Trophoblast cell (in vitro differentiated cells and primary cell): ENCODE measurements at regions not wholly inside any gene's neighbourhood (a gene's known extent, or its start where the extent isn't known, plus 50 kb on each side); places are given as distances from the start of the nearest gene placed in this dataset.
"Not testable (repeated sequence)": the region's sequence is repeated elsewhere in the genome, so short reads cannot be mapped to it uniquely, and the experiment has no call there.

ENCODE experiments used
- DNase-seq, 2 donors: peaks; one replicate each; pipeline ENCODE4 v3.0.0-alpha.2; 2016
- H2AFZ ChIP-seq: 2 replicates; pipeline ENCODE4 v1.6.1; 2013; ENCODE audit warnings: low read length, moderate library complexity, mild to moderate bottlenecking; ENCODE audit not compliant: insufficient read depth, poor library complexity
- H2AK5ac ChIP-seq: 2 replicates; pipeline ENCODE4 v1.6.1; 2013; ENCODE audit warnings: mild to moderate bottlenecking, low read length
- H2BK120ac ChIP-seq: 2 replicates; pipeline ENCODE4 v1.6.1; 2013; ENCODE audit warnings: low read length, mild to moderate bottlenecking, moderate library complexity; ENCODE audit not compliant: insufficient read depth, poor library complexity
- H2BK12ac ChIP-seq: 2 replicates; pipeline ENCODE4 v1.6.1; 2013; ENCODE audit warnings: mild to moderate bottlenecking, low read length, moderate library complexity
- H2BK5ac ChIP-seq: 2 replicates; pipeline ENCODE4 v1.6.1; 2013; ENCODE audit warnings: low read length, low read depth, moderate library complexity, mild to moderate bottlenecking; ENCODE audit not compliant: poor library complexity
- H3K14ac ChIP-seq: 2 replicates; pipeline ENCODE4 v1.6.1; 2013; ENCODE audit warnings: mild to moderate bottlenecking, low read length
- H3K18ac ChIP-seq: 2 replicates; pipeline ENCODE4 v1.6.1; 2013; ENCODE audit warnings: mild to moderate bottlenecking, low read length
- H3K23ac ChIP-seq: 2 replicates; pipeline ENCODE4 v1.6.1; 2013; ENCODE audit warnings: low read length
- H3K27ac ChIP-seq: 2 replicates; pipeline ENCODE4 v1.5.1; 2013; ENCODE audit warnings: low read depth, mild to moderate bottlenecking, inconsistent platforms, low read length, moderate library complexity
- H3K27me3 ChIP-seq: 2 replicates; pipeline ENCODE4 v1.6.1; 2013; ENCODE audit warnings: inconsistent platforms, mild to moderate bottlenecking, low read length, moderate library complexity; ENCODE audit not compliant: insufficient read depth
- H3K36me3 ChIP-seq, 2 experiments: 1 replicate in 1 of 2; 2 replicates in 1 of 2; pipeline ENCODE4 v1.6.1; 2013; ENCODE audit warnings: low read length in 2 of 2, mild to moderate bottlenecking in 2 of 2, moderate library complexity in 1 of 2; ENCODE audit not compliant: insufficient read depth in 2 of 2, control insufficient read depth in 1 of 2
- H3K4ac ChIP-seq: 2 replicates; pipeline ENCODE4 v1.6.1; 2013; ENCODE audit warnings: low read depth, mild to moderate bottlenecking, low read length, moderate library complexity
- H3K4me1 ChIP-seq, 2 experiments: 1 replicate in 1 of 2; 2 replicates in 1 of 2; pipeline ENCODE4 v1.6.1; 2013; ENCODE audit warnings: low read length in 2 of 2, mild to moderate bottlenecking in 2 of 2, moderate library complexity in 1 of 2; ENCODE audit not compliant: insufficient read depth in 2 of 2, control insufficient read depth in 1 of 2
- H3K4me2 ChIP-seq: 2 replicates; pipeline ENCODE4 v1.6.1; 2013; ENCODE audit warnings: inconsistent platforms, mild to moderate bottlenecking, low read length, moderate library complexity
- H3K4me3 ChIP-seq: 2 replicates; pipeline ENCODE4 v1.5.1; 2013; ENCODE audit warnings: mild to moderate bottlenecking, low read depth, low read length, inconsistent platforms
- H3K79me1 ChIP-seq: one replicate; pipeline ENCODE4 v1.6.1; 2013; ENCODE audit warnings: low read length
- H3K79me2 ChIP-seq: 2 replicates; pipeline ENCODE4 v1.6.1; 2013; ENCODE audit warnings: low read length, mild to moderate bottlenecking; ENCODE audit not compliant: control insufficient read depth, insufficient read depth, poor library complexity
- H3K9ac ChIP-seq: 2 replicates; pipeline ENCODE4 v1.6.1; 2013; ENCODE audit warnings: mild to moderate bottlenecking, low read length
- H3K9me3 ChIP-seq: 2 replicates; pipeline ENCODE4 v1.6.1; 2013; ENCODE audit warnings: low read depth, mild to moderate bottlenecking, control low read depth, inconsistent platforms, low read length; ENCODE audit not compliant: insufficient read depth
- H4K12ac ChIP-seq: 2 replicates; pipeline ENCODE4 v1.6.1; 2013; ENCODE audit warnings: low read depth, mild to moderate bottlenecking, low read length, moderate library complexity
- H4K8ac ChIP-seq: 2 replicates; pipeline ENCODE4 v1.6.1; 2013; ENCODE audit warnings: low read depth, mild to moderate bottlenecking, low read length, moderate library complexity
- H4K91ac ChIP-seq: one replicate; pipeline ENCODE4 v1.6.1; 2013; ENCODE audit warnings: low read depth, mild to moderate bottlenecking, low read length, moderate library complexity
- WGBS: extraction: QIAGEN DNeasy Blood & Tissue Kit; methylation state at CpG from one replicate; pipeline ENCODE4 v1.1.7; 2013; ENCODE audit warnings: missing lambda C conversion rate; ENCODE audit not compliant: insufficient read length, insufficient coverage; ENCODE audit errors: extremely low coverage; 5-methylcytosine and 5-hydroxymethylcytosine counted together

DNA sequence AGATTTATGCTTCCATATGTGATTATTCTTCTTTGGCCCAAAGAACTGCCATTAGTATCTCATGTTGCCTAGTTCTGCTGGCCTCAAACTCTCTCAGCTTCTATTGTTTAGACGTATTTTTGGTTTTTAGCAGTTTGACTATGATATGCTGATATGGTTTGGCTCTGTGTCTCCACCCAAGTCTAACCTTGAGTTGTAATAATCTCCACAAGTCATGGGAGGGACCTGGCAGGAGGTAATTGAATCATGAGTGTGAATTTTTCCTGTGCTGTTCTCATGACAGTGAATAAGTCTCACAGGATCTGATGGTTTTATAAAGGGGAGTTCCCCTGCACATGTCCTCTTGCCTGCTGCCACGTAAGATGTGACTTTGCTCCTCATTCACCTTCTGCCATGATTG is 96.7 kb upstream of the ARG1 start:
- Histone ChIP-seq H3K79me2 (no peaks in the 10 kb centered on the region), H2BK120ac (no peak overlapping the region), H3K4me1 (no peaks in the 10 kb centered on the region), H3K4ac (no peak overlapping the region), H3K4me2 (no peak overlapping the region), H3K14ac (no peak overlapping the region), H3K79me1 (no peaks in the 10 kb centered on the region), H2AK5ac (no peak overlapping the region), H3K23ac (no peak overlapping the region), H3K27me3 (no peaks in the 10 kb centered on the region), H2BK12ac (no peak overlapping the region), H3K27ac (no peak overlapping the region), H3K18ac (no peak overlapping the region), H3K9me3 (no peaks in the 10 kb centered on the region), H3K4me3 (no peak overlapping the region), H4K12ac (no peak overlapping the region), H4K8ac (no peak overlapping the region), H3K36me3 (no peaks in the 10 kb centered on the region), H4K91ac (no peak overlapping the region), H2BK5ac (no peak overlapping the region), H3K9ac (no peak overlapping the region), H2AFZ (no peak overlapping the region)
- DNase-seq, result no peak
- no CpG with 5 or more reads among the region's 2 CpGs for WGBS

GRCh38 chr6:131478740-131479211 is 94.2 kb upstream of the ARG1 start:
- not testable (repeated sequence) for H2BK120ac ChIP-seq, H3K4me1 ChIP-seq, H3K4ac ChIP-seq, H2BK5ac ChIP-seq, H3K4me3 ChIP-seq, DNase-seq, H3K14ac ChIP-seq, H3K9ac ChIP-seq, H2AK5ac ChIP-seq, H3K18ac ChIP-seq, H3K79me1 ChIP-seq, H3K27me3 ChIP-seq, H3K36me3 ChIP-seq, H3K27ac ChIP-seq, H4K8ac ChIP-seq, H4K91ac ChIP-seq, H3K9me3 ChIP-seq, H2BK12ac ChIP-seq, H3K79me2 ChIP-seq, H3K4me2 ChIP-seq, H4K12ac ChIP-seq, H3K23ac ChIP-seq, H2AFZ ChIP-seq
- WGBS, result no CpG with 5 or more reads among the region's 6 CpGs

GRCh38 chr6:131486608-131487007 is 86.4 kb upstream of the ARG1 start:
- no peak overlapping the region for H4K8ac ChIP-seq
- no peak overlapping the region for H3K23ac ChIP-seq
- H2BK12ac ChIP-seq, result no peak overlapping the region
- no peaks in the 10 kb centered on the region for H3K79me1 ChIP-seq
- WGBS, result no CpG with 5 or more reads among the region's 2 CpGs
- H3K4me3 ChIP-seq, result no peak overlapping the region
- no peak overlapping the region for H3K14ac ChIP-seq
- no peak overlapping the region for H2AFZ ChIP-seq
- no peak overlapping the region for H3K9ac ChIP-seq
- H2AK5ac ChIP-seq, result no peak overlapping the region
- no peak overlapping the region for H4K12ac ChIP-seq
- no peaks in the 10 kb centered on the region for H3K36me3 ChIP-seq
- H3K27ac ChIP-seq, result no peak overlapping the region
- no peak overlapping the region for H4K91ac ChIP-seq
- H3K4me2 ChIP-seq, result no peak overlapping the region
- no peak overlapping the region for H2BK120ac ChIP-seq
- no peaks in the 10 kb centered on the region for H3K79me2 ChIP-seq
- no peaks in the 10 kb centered on the region for H3K27me3 ChIP-seq
- no peak overlapping the region for H2BK5ac ChIP-seq
- no peaks in the 10 kb centered on the region for H3K9me3 ChIP-seq
- no peak overlapping the region for H3K18ac ChIP-seq
- DNase-seq, result no peak
- no peaks in the 10 kb centered on the region for H3K4me1 ChIP-seq
- H3K4ac ChIP-seq, result no peak overlapping the region

GRCh38 chr6:131488780-131489179 is 84.2 kb upstream of the ARG1 start:
- no peak overlapping the region for H2BK120ac ChIP-seq
- no peaks in the 10 kb centered on the region for H3K27me3 ChIP-seq
- H3K18ac ChIP-seq, result no peak overlapping the region
- no peak overlapping the region for H2AK5ac ChIP-seq
- H3K79me1 ChIP-seq, result no peaks in the 10 kb centered on the region
- no peak overlapping the region for H3K23ac ChIP-seq
- H3K79me2 ChIP-seq, result no peaks in the 10 kb centered on the region
- WGBS, result no CpG with 5 or more reads among the region's 3 CpGs
- no peak overlapping the region for H2AFZ ChIP-seq
- no peaks in the 10 kb centered on the region for H3K9me3 ChIP-seq
- DNase-seq, result no peak
- no peak overlapping the region for H3K4ac ChIP-seq
- no peak overlapping the region for H3K4me3 ChIP-seq
- H4K12ac ChIP-seq, result no peak overlapping the region
- no peaks in the 10 kb centered on the region for H3K36me3 ChIP-seq
- no peak overlapping the region for H2BK5ac ChIP-seq
- no peak overlapping the region for H4K91ac ChIP-seq
- no peak overlapping the region for H3K27ac ChIP-seq
- no peak overlapping the region for H3K4me2 ChIP-seq
- H3K9ac ChIP-seq, result no peak overlapping the region
- H4K8ac ChIP-seq, result no peak overlapping the region
- H3K4me1 ChIP-seq, result no peaks in the 10 kb centered on the region
- H2BK12ac ChIP-seq, result no peak overlapping the region
- H3K14ac ChIP-seq, result no peak overlapping the region
